ENCODE measurements at regions not wholly inside any gene's neighbourhood (a gene's known extent, or its start where the extent isn't known, plus 50 kb on each side); places are given as distances from the start of the nearest gene placed in this dataset.

- H3K4me3 ChIP-seq (ENCODE audit: control insufficient read depth, low read depth, low read length): no peak overlapping the region
- TF ChIP-seq, protein P1, sequence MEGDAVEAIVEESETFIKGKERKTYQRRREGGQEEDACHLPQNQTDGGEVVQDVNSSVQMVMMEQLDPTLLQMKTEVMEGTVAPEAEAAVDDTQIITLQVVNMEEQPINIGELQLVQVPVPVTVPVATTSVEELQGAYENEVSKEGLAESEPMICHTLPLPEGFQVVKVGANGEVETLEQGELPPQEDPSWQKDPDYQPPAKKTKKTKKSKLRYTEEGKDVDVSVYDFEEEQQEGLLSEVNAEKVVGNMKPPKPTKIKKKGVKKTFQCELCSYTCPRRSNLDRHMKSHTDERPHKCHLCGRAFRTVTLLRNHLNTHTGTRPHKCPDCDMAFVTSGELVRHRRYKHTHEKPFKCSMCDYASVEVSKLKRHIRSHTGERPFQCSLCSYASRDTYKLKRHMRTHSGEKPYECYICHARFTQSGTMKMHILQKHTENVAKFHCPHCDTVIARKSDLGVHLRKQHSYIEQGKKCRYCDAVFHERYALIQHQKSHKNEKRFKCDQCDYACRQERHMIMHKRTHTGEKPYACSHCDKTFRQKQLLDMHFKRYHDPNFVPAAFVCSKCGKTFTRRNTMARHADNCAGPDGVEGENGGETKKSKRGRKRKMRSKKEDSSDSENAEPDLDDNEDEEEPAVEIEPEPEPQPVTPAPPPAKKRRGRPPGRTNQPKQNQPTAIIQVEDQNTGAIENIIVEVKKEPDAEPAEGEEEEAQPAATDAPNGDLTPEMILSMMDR (IDR thresholded peaks at IDR 0.05; ENCODE audit: control insufficient read depth, insufficient read depth, low read depth, low read length, missing control alignments): no peak
- no peak for DNase-seq (ENCODE audit: low read depth)
Measured at GRCh38 chr3:72372161-72372560, 476.1 kb downstream of the SHQ1 start.

DNA sequence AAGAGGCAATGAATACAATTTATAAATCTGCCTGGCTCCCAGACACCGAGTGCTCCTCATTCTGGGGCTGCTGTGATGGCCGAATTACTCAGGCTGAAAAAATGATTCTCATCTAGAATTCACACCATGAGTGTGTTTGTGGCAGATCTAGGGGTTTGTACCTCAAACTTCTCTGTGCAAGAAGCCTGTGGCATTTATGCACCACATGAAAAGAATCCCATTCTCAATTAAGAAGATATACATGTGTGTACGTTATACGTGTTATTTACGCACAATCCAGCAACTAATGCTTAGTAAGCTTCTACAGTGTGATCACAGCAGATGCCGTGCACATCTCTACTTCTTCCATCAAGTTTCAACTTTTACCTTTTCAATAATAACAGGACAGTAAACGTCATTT, 476.8 kb downstream of the SHQ1 start:
- H3K4me3 ChIP-seq (ENCODE audit: control insufficient read depth, low read depth, low read length): no peak overlapping the region
- no peak for DNase-seq (ENCODE audit: low read depth)
- TF ChIP-seq, protein P1 (IDR thresholded peaks at IDR 0.05; ENCODE audit: control insufficient read depth, insufficient read depth, low read depth, low read length, missing control alignments): no peak

GRCh38 chr3:72370947-72371346, 477.3 kb downstream of the SHQ1 start:
- DNase-seq (ENCODE audit: low read depth): no peak
- TF ChIP-seq, protein P1 (IDR thresholded peaks at IDR 0.05; ENCODE audit: control insufficient read depth, insufficient read depth, low read depth, low read length, missing control alignments): no peak
- no peak overlapping the region for H3K4me3 ChIP-seq (ENCODE audit: control insufficient read depth, low read depth, low read length)

- no peak for DNase-seq (ENCODE audit: low read depth)
- TF ChIP-seq, protein P1 (IDR thresholded peaks at IDR 0.05; ENCODE audit: control insufficient read depth, insufficient read depth, low read depth, low read length, missing control alignments): no peak
- H3K4me3 ChIP-seq (ENCODE audit: control insufficient read depth, low read depth, low read length): no peak overlapping the region
Measured at GRCh38 chr3:72369681-72370080, 478.6 kb downstream of the SHQ1 start.

DNA sequence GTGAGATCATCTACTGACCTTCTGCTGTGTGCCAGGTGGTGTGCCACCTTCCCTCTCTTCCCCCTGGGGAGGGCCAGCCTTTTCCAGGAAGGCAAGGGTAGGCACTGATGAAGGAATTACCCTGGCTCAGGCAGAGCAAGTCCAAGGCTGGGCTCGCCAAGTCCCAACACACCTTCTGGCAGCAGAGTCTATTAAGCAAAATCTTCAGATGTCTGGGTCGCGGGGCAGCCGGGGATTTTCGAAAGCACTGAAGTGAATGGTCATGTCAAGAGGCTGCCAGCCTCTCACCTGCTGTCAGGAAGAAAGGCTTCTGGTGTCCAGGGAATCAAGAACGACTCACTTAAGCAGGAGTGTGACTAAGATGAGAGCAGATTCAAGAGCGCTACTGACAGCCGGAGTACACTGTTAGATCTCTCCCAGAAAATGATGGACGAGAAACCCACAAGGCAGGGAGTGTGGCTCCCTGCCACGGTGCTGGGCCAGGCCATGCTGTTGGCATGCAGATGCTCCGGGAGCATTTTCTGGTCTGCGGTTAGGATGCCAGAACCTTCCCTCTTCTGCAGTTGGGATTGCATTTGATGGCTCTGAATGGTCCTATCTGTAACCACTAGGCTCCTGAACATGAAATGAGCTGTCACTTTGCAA, 479.8 kb downstream of the SHQ1 start:
- TF ChIP-seq, protein P1 (IDR thresholded peaks at IDR 0.05; ENCODE audit: control insufficient read depth, insufficient read depth, low read depth, low read length, missing control alignments): no peak
- peak; percentile 14 for DNase-seq (ENCODE audit: low read depth)
- H3K4me3 ChIP-seq (ENCODE audit: control insufficient read depth, low read depth, low read length): no peak overlapping the region

- no peak for DNase-seq (ENCODE audit: low read depth)
- no peak overlapping the region for H3K4me3 ChIP-seq (ENCODE audit: control insufficient read depth, low read depth, low read length)
- TF ChIP-seq, protein P1 (IDR thresholded peaks at IDR 0.05; ENCODE audit: control insufficient read depth, insufficient read depth, low read depth, low read length, missing control alignments): no peak
Measured at GRCh38 chr3:72361990-72362389, 486.3 kb downstream of the SHQ1 start.

All from AG09309 (cell line).